B cell (primary cell): ENCODE measurements at regions not wholly inside any gene's neighbourhood (a gene's known extent, or its start where the extent isn't known, plus 50 kb on each side); places are given as distances from the start of the nearest gene placed in this dataset.

Source experiments
- ATAC-seq: fragments of 200-7000 bp; cut with Tn5 transposase; one replicate; pipeline ENCODE4 v1.10.0; 2021; ENCODE audit warnings: low read depth, mild to moderate bottlenecking, moderate number of reproducible peaks, moderate library complexity
- CTCF ChIA-PET: fragments of 350-600 bp; sonication (Branson Sonifier 250); formaldehyde crosslinking; loops from one replicate; lab custom pipeline; 2021; ENCODE audit warnings: antibody characterized with exemption, inconsistent platforms; lab: Charles Lee
- POLR2A ChIA-PET: fragments of 350-600 bp; sonication (Branson Sonifier 250); formaldehyde crosslinking; loops from one replicate; lab custom pipeline; 2021; ENCODE audit warnings: antibody characterized with exemption; lab: Charles Lee
- DNase-seq: peaks from one replicate; pipeline ENCODE4 v3.0.0; 2013
- H2AFZ ChIP-seq: 2 replicates; pipeline ENCODE4 v1.6.1; 2012; ENCODE audit warnings: mild to moderate bottlenecking, low read depth, low read length; ENCODE audit not compliant: insufficient read depth, poor library complexity, severe bottlenecking
- H3K27ac ChIP-seq, 2 donors: 1 replicate in 1 of 2; 2 replicates in 1 of 2; pipeline ENCODE4 v1.5.1; 2012 to 2013; ENCODE audit warnings: low read length in 2 of 2, mild to moderate bottlenecking in 2 of 2, moderate library complexity in 1 of 2
- H3K27me3 ChIP-seq, 4 experiments: fragments of 200-600 bp in 1 of 4; sonication (generic) in 1 of 4; replicated peaks in 1 of 4; 1 replicate in 2 of 4; 2 replicates in 2 of 4; pipeline versions ENCODE4 v1.6.1 to v1.7.0; 2013 to 2016; ENCODE audit warnings: low read length in 3 of 4, mild to moderate bottlenecking in 2 of 4, mixed read lengths in 1 of 4, moderate library complexity in 1 of 4; ENCODE audit not compliant: insufficient read depth in 4 of 4, control insufficient read depth in 3 of 4; ENCODE audit errors: control extremely low read depth in 1 of 4
- H3K36me3 ChIP-seq, 2 experiments: replicated peaks in 1 of 2; 1 replicate in 1 of 2; 2 replicates in 1 of 2; pipeline versions ENCODE4 v1.6.1 to v1.7.1; 2013; ENCODE audit warnings: low read length in 1 of 2; ENCODE audit not compliant: insufficient read depth in 2 of 2, control insufficient read depth in 1 of 2; ENCODE audit errors: control extremely low read depth in 1 of 2, extremely low read depth in 1 of 2
- H3K4me1 ChIP-seq, 2 donors: fragments of 200-600 bp in 1 of 2; sonication (generic) in 1 of 2; 1 replicate in 1 of 2; 2 replicates in 1 of 2; pipeline versions ENCODE4 v1.5.1 to v1.6.1; 2013 to 2017; ENCODE audit warnings: low read length in 2 of 2; ENCODE audit not compliant: control insufficient read depth in 2 of 2, insufficient read depth in 2 of 2
- H3K4me2 ChIP-seq: replicated peaks from 2 replicates; pipeline ENCODE3; 2012; ENCODE audit warnings: mild to moderate bottlenecking, low read depth, low read length; ENCODE audit not compliant: poor library complexity, severe bottlenecking
- H3K4me3 ChIP-seq, 5 experiments: fragments of 200-600 bp in 1 of 5; sonication (generic) in 1 of 5; 1 replicate in 3 of 5; 2 replicates in 2 of 5; pipeline versions ENCODE4 v1.5.1 to v1.7.0; 2011 to 2016; ENCODE audit warnings: low read length in 4 of 5, mild to moderate bottlenecking in 4 of 5, low read depth in 2 of 5, control low read depth in 1 of 5, moderate library complexity in 1 of 5; ENCODE audit not compliant: insufficient read depth in 1 of 5; ENCODE audit errors: control extremely low read depth in 1 of 5, extremely low read depth in 1 of 5
- H3K79me2 ChIP-seq: fragments of 200-600 bp; sonication (generic); one replicate; pipeline ENCODE4 v1.6.0; 2016; ENCODE audit warnings: low read length; ENCODE audit not compliant: control insufficient read depth, insufficient read depth
- H3K9ac ChIP-seq: fragments of 200-600 bp; sonication (generic); 2 replicates; pipeline ENCODE4 v1.6.1; 2017; ENCODE audit warnings: mild to moderate bottlenecking, low read length, moderate library complexity
- H3K9me3 ChIP-seq, 3 donors: one replicate each; pipeline versions ENCODE4 v1.6.1 to v1.7.1; 2013; ENCODE audit warnings: low read length in 2 of 3; ENCODE audit not compliant: control insufficient read depth in 2 of 3, insufficient read depth in 1 of 3; ENCODE audit errors: control extremely low read depth in 1 of 3
- H4K20me1 ChIP-seq: 2 replicates; pipeline ENCODE4 v1.6.0; 2012; ENCODE audit warnings: mild to moderate bottlenecking, low read length; ENCODE audit not compliant: insufficient read depth, control insufficient read depth, poor library complexity, severe bottlenecking
- H3K27ac Mint-ChIP-seq: one replicate; pipeline ENCODE4 v1.8.0; 2021; ENCODE audit warnings: mixed read lengths
- H3K27me3 Mint-ChIP-seq: one replicate; pipeline ENCODE4 v1.8.0; 2021; ENCODE audit warnings: mixed read lengths
- H3K4me1 Mint-ChIP-seq: one replicate; pipeline ENCODE4 v1.8.0; 2021; ENCODE audit warnings: mixed read lengths
- H3K4me3 Mint-ChIP-seq: one replicate; pipeline ENCODE4 v1.8.0; 2021; ENCODE audit warnings: mixed read lengths
- H3K9me3 Mint-ChIP-seq: one replicate; pipeline ENCODE4 v1.8.0; 2022; ENCODE audit warnings: mixed read lengths; ENCODE audit not compliant: insufficient read depth
- EZH2 ChIP-seq: IDR thresholded peaks from 2 replicates; pipeline ENCODE4 v1.6.1; 2012; ENCODE audit warnings: borderline replicate concordance, low read depth, mild to moderate bottlenecking, moderate library complexity, low read length; ENCODE audit not compliant: insufficient read depth, poor library complexity, severe bottlenecking
- WGBS: methylation state at CpG from one replicate; pipeline ENCODE4 v1.1.5; 2013; ENCODE audit warnings: missing lambda C conversion rate; ENCODE audit not compliant: insufficient coverage; 5-methylcytosine and 5-hydroxymethylcytosine counted together
- intact Hi-C: fragments of 100-400 bp; cut with micrococcal nuclease; formaldehyde crosslinking; loops from one replicate; pipeline ENCODE4 v1.10.0; 2022
- TF ChIP-seq, protein P1 (sequence below): fragments of 200-600 bp; IDR thresholded peaks from one replicate; pipeline ENCODE4 v1.8.0; 2022; ENCODE audit warnings: antibody characterized with exemption, mild to moderate bottlenecking

DNA sequence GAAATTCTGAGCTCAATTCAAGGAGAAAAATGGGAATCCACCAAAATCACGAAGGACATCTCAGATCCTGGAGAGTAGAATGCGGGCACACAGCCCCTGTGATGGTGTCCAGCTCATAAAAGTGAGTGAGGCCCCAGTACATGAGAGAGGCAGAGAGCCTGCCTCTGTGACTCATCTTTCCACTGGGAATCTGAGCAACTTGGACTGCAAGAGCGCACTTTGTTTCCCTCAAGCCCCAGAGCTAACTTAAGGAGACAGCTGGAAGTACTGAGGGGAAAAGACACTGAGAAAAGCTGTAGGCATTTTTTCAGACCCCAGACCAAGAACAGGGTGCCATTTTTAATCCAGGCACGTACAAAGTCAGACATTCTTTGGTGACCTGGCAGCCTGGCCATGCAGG lies 273.7 kb downstream of the C11orf87 start:
- no peaks in the 10 kb centered on the region for H3K27me3 ChIP-seq
- POLR2A ChIA-PET: no interaction called here
- Mint-ChIP-seq H3K9me3 (peaks cover 11% of the 10 kb centered on the region), H3K4me3 (no peak overlapping the region), H3K27ac (no peak overlapping the region), H3K27me3 (peaks cover 11% of the 10 kb centered on the region), H3K4me1 (no peaks in the 10 kb centered on the region)
- no peaks in the 10 kb centered on the region for H4K20me1 ChIP-seq
- H3K27ac ChIP-seq: no peak overlapping the region
- no peak for TF ChIP-seq EZH2
- TF ChIP-seq, protein P1, sequence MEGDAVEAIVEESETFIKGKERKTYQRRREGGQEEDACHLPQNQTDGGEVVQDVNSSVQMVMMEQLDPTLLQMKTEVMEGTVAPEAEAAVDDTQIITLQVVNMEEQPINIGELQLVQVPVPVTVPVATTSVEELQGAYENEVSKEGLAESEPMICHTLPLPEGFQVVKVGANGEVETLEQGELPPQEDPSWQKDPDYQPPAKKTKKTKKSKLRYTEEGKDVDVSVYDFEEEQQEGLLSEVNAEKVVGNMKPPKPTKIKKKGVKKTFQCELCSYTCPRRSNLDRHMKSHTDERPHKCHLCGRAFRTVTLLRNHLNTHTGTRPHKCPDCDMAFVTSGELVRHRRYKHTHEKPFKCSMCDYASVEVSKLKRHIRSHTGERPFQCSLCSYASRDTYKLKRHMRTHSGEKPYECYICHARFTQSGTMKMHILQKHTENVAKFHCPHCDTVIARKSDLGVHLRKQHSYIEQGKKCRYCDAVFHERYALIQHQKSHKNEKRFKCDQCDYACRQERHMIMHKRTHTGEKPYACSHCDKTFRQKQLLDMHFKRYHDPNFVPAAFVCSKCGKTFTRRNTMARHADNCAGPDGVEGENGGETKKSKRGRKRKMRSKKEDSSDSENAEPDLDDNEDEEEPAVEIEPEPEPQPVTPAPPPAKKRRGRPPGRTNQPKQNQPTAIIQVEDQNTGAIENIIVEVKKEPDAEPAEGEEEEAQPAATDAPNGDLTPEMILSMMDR: no peak
- 49% methylated on average over 4 of the region's 4 CpGs for WGBS
- H3K36me3 ChIP-seq: no peaks in the 10 kb centered on the region
- intact Hi-C loops: no loop called here
- no peaks in the 10 kb centered on the region for H3K4me1 ChIP-seq
- no peak overlapping the region for H2AFZ ChIP-seq
- CTCF ChIA-PET: interaction anchor here (0.6 to 3.1 kb wide), 2 partner anchors 998 to 1312 kb away, joined by 3 to 23 read pairs; no protein-coding TSS in a partner anchor
- ATAC-seq: no peak
- peaks cover 0 to 32% (median 2%) of the 10 kb centered on the region in 3 donors for H3K9me3 ChIP-seq
- no peak overlapping the region for H3K4me3 ChIP-seq
- H3K79me2 ChIP-seq: no peaks in the 10 kb centered on the region
- H3K4me2 ChIP-seq: no peak overlapping the region
- no peak for DNase-seq
- no peak overlapping the region for H3K9ac ChIP-seq

DNA sequence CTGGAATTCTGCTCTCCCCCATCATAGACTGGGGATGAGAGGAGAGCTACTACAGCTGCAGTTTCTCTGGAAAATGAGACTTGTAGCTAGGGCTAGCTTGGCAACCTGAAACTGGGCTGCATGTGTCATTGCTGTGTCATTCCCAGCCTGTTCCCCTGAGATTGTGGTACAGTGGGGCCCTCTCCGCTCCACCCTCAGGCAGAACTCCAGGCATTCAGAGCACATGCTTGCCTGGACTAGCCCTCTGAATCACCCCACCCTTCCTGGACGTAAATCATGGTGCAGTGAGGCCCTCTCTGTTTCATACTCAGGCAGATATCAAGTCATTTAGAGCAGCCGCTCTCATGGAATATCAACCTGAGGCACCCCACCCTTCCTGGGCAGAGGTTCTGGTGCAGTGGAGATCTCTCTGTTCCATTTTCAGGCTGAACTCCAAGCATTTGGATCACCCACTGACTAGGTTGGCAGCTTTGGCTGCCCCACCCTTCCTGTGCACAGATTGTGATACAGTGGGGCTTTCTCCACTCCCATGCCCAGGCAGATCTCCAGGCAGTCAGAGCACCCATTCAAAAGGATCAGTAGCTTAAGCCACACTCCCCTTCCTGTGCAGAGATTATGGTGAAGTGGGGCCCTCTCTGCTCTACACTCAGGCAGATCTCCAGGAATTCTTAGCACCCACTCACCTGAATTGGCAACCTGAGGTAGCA lies 274.4 kb downstream of the C11orf87 start:
- Histone ChIP-seq H3K4me1 (no peaks in the 10 kb centered on the region), H4K20me1 (no peaks in the 10 kb centered on the region), H3K27me3 (no peaks in the 10 kb centered on the region), H3K9ac (no peak overlapping the region), H3K4me3 (no peak overlapping the region), H2AFZ (no peak overlapping the region), H3K79me2 (no peaks in the 10 kb centered on the region), H3K9me3 (peaks cover 0 to 32% (median 2%) of the 10 kb centered on the region in 3 donors), H3K4me2 (no peak overlapping the region), H3K36me3 (no peaks in the 10 kb centered on the region), H3K27ac (no peak overlapping the region)
- ATAC-seq (no peak), DNase-seq (no peak)
- Mint-ChIP-seq H3K4me1 (no peaks in the 10 kb centered on the region), H3K27me3 (peaks cover 11% of the 10 kb centered on the region), H3K27ac (no peak overlapping the region), H3K9me3 (peaks cover 11% of the 10 kb centered on the region), H3K4me3 (no peak overlapping the region)
- CTCF ChIA-PET: interaction anchor here (0.6 to 3.1 kb wide), 5 partner anchors 9 to 1313 kb away, joined by 3 to 23 read pairs (median 3); no protein-coding TSS in a partner anchor
- POLR2A ChIA-PET: no interaction called here
- TF ChIP-seq, protein P1: no peak
- no peak for TF ChIP-seq EZH2
- intact Hi-C loops: no loop called here
- 81% methylated on average over 3 of the region's 3 CpGs for WGBS
